Stimulated activated CD8-positive, alpha-beta memory T cell treated with anti-CD3 and anti-CD28 coated beads, Interleukin-4, amount 100 ng/mL, for 1 hour (primary cell): ENCODE measurements at regions not wholly inside any gene's neighbourhood (a gene's known extent, or its start where the extent isn't known, plus 50 kb on each side); places are given as distances from the start of the nearest gene placed in this dataset.

Experiments used
- DNase-seq, 2 donors: peaks; one replicate each; pipeline ENCODE4 v3.0.0-alpha.2; 2020; ENCODE audit warnings: low read depth in 2 of 2, low spot score in 1 of 2

- DNase-seq: no peak
Observed at GRCh38 chr7:8932751-8933150, 499.3 kb downstream of the NXPH1 start.

DNA sequence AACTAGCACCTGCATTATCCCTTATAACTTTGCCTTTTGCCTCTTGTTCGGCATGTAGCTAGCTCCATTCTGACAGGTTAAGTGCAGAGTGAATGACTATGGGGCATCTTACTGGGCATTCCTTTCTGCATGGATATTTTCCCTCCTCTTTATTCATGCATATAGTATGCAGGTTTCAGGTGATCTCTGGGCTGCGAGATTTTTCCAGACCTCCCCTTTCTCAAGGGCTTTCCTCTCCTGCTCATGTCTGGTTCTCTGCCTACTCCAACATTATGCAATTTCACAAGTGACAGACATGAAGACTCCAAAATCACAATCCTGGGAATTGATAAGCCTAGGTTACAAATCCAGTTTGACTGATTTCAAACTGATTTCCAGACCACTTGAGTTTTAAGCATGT lies 503.8 kb downstream of the NXPH1 start:
- DNase-seq: no peak

GRCh38 chr7:8938044-8938805 lies 504.8 kb downstream of the NXPH1 start:
- DNase-seq: no peak

GRCh38 chr7:8939446-8939845 lies 506.0 kb downstream of the NXPH1 start:
- DNase-seq: no peak

DNA sequence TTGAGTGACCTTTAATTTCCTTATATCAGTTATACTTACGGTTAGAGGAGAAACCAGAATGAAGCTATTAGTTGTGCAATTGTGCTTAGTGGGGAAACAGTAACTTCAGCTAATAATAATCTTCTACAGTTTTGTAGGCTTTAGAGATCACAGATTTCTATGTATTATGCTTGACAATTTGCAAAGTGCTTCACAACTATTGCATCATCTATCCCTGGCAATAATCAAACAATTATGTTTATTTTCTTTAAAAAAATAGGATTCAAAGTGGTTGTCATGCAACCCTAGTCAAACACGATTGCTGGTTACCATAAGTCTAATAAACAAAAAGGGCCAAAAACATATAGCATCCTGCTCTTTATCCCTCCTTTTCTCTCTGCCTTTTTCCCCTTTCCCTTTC lies 530.3 kb downstream of the NXPH1 start:
- no peak for DNase-seq

DNA sequence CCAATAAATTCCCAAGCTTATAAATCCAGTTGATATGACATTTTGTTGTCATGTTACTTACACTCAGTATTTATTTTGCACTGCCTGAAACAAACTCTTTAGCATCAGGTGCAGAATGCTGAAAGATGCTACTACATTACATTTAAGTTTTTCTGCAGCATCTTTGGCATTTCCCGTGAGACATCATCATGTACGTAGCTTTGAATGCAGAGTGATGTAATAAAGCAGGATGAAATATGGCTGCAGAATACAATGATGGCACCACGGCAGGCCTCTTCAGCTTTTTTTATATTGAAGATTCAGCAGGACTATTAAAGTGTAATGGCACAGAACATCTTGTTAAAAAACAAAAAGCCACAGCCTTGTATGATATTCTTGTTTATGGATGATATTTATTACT lies 531.8 kb downstream of the NXPH1 start:
- DNase-seq: no peak

DNA sequence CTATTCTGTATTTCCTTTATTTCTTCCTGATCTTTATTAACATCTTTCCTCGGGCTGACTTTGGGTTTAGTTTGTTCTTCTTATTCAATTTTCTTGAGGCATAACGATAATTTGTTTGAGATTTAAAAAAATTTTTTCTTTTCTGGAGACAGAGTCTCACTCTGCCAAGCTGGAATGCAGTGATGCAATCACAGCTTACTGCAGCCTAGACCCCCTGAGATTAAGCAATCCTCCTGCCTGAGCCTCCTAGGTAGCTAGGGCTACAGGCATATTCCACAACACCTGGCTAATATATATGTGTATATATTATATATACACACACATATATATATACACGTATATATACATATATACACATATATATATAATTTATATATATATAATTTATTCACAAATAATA lies 540.2 kb downstream of the NXPH1 start:
- no peak for DNase-seq

- no peak for DNase-seq
Observed at GRCh38 chr7:8975681-8976080, 542.3 kb downstream of the NXPH1 start.

- DNase-seq: no peak
Observed at GRCh38 chr7:8982338-8982992, 549.1 kb downstream of the NXPH1 start.

DNA sequence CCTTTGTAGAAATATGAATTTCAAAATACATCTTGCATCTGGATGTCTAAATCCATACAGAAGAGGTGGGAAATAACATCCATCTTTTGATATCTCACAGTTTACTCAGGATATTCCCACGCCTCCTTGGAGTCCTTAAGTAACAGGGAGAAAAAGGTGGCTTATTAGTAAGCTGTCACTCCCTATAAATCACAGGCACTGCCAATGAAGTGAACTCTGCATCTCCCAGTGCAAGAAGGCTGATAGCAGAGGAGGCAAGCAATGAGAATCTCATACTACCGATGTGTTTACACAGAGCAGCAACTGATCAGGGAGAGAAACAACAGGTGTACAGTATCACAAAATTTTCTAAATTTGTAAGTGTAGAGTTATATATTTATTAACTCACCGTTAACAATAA lies 551.8 kb downstream of the NXPH1 start:
- no peak for DNase-seq

DNA sequence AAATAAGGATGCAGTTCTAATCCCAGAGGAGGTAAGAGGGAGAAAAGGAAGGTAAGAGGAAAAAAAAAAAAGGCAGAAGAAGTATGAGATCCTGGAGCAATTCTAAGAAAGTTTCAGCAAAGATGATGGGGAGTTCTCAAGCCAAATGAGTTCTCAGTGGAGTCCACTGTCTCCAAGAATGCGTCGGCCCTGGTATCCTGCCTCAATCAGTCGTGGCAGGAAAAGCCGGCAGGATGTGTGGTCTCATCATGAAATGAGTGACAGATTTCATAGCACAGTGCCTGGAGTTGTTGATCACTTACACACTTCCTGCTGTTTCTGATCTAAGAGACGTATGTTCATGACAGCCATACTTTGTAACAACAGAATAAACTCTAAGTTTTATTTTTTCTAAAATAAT lies 554.9 kb downstream of the NXPH1 start:
- DNase-seq: no peak

DNA sequence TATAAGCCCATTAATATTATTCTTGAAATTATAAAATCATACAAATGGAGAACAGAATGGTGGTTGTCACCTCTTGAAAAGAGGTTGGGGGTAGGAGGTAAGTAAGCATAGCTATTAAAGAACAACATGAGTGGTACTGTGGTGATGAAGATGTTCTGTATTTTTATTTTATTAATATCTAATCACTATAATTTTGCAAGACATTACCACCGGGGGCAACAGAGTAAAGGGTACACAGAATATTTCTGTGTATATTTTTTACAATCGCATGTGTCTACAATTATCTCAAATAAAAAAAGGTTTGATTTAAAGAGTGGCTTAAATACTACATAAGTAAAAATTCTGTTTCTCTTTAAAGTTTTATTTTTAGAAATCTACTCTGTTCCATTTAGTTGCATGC lies 557.8 kb downstream of the NXPH1 start:
- DNase-seq: no peak

DNA sequence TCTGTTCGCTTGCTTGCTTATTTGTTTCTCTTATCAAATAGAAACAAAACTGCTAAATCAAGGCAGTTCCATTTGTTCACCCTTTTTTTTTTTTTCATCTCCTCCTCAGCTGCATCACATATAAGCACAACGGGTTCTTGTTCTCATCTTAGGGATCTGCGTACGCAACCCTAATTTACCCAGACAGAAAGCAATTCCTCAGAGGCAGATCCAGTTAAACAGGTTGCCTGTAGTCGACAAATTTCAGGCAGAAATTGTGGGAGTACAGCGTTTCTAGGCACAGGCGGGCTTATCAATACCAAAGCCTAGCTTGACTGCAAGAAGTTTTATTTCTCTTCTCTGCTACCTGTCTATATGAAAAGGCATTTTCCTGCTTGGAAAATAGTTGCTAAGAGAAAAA lies 565.4 kb downstream of the NXPH1 start:
- DNase-seq: no peak

- no peak for DNase-seq
Observed at GRCh38 chr7:9013940-9014339, 580.5 kb downstream of the NXPH1 start.

DNA sequence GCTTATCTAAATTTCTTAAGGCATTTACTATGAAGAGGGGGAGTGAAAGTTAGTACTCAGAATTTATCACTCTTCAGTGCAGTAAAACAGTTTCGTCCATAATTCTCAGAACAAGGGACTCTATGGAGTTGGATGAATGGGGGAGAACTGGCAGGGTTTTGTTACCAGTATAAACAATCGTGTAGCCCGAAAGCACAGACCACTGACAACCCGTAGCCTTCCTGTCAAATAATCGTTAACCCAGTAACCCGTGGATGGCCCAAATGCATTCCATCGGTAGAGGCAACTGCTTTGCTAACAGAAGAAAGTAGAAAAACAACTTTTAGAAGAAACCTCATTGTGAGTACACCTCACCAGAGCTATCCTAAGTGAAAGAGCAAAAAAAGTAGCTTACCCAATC lies 583.9 kb downstream of the NXPH1 start:
- DNase-seq: no peak

- DNase-seq: no peak
Observed at GRCh38 chr7:9022456-9022855, 589.0 kb downstream of the NXPH1 start.

- no peak for DNase-seq
Observed at GRCh38 chr7:9023675-9024294, 590.4 kb downstream of the NXPH1 start.

GRCh38 chr7:9026121-9026520 lies 592.7 kb downstream of the NXPH1 start:
- no peak for DNase-seq

DNA sequence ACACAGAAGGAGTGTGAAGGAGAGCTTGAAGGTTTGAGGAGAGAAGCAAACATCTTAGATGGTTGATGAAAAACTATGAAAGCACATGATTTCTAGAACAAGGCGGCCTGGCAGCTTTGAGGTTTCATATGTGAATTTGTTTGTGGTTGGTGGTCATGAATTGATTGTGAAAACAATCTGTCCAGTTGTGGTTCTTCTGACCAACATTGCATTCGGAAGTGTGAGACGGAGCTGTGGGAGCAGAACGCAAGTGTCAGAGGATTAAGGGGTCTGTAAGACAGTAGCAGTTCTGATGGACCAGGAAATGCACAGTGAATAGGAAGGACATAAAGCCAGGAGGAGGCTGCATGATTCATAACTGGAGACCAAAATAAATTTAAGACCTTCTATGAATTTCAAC lies 594.6 kb downstream of the NXPH1 start:
- DNase-seq: no peak

DNA sequence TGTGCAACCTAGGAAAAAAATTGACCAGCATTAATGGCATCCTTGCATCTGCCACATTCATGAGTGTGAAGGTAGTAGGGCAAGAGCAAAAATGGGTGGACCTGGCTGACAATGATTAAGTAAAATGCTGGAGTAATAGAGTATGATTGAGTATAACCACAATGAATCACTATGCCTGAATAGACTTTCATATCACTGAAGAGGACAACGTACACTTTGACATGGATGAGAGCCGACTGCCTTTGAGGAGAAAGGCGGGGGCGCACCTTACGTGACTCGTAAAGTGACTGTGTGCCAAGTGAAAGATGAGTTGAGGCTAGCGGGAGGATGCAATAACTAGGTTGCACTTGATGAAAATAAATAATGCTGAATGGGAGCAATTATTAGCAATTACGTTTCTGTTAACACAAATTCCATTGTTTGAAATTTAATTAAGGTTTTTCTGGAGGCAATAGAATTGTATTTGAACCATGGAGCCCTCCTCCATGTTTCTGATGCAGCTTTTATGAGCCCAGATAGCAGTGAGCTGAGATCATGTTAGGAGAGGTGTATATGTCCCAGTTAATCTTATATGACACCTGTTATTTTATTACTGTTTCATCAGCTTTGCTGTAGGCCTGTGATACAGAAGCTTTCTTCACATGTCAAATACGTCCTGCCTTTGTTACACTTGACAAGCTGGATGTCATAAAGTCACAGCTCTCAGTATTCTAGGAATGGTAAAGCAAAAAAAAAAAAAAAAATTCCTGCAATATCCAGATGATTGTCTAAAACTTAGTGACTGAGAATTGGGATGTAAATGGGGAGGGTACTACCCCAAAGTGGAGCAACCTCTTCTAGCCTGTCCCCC lies 596.5 kb downstream of the NXPH1 start:
- DNase-seq: no peak

- no peak for DNase-seq
Observed at GRCh38 chr7:9030976-9031375, 597.6 kb downstream of the NXPH1 start.

GRCh38 chr7:9031386-9031785 lies 598.0 kb downstream of the NXPH1 start:
- no peak for DNase-seq
